Endodermal cell (in vitro differentiated cells): ENCODE measurements at regions not wholly inside any gene's neighbourhood (a gene's known extent, or its start where the extent isn't known, plus 50 kb on each side); places are given as distances from the start of the nearest gene placed in this dataset.

Experiments
- DNase-seq: peaks from one replicate; pipeline ENCODE4 v3.0.0-alpha.2; 2017
- H3K27ac ChIP-seq: 2 replicates; pipeline ENCODE4 v1.5.1; 2013; ENCODE audit warnings: mild to moderate bottlenecking, low read depth, low read length, moderate library complexity
- H3K27me3 ChIP-seq: 2 replicates; pipeline ENCODE4 v1.6.1; 2013; ENCODE audit warnings: mild to moderate bottlenecking, low read length, moderate library complexity; ENCODE audit not compliant: insufficient read depth, control insufficient read depth, poor library complexity, severe bottlenecking
- H3K36me3 ChIP-seq: 2 replicates; pipeline ENCODE4 v1.7.0; 2013; ENCODE audit warnings: mild to moderate bottlenecking, low read length, moderate library complexity; ENCODE audit not compliant: control insufficient read depth, insufficient read depth
- H3K4me1 ChIP-seq: one replicate; pipeline ENCODE4 v1.7.0; 2013; ENCODE audit warnings: low read length; ENCODE audit not compliant: control insufficient read depth, insufficient read depth
- H3K4me3 ChIP-seq: 2 replicates; pipeline ENCODE4 v1.5.1; 2013; ENCODE audit warnings: mild to moderate bottlenecking, low read length, moderate library complexity
- H3K9ac ChIP-seq: 2 replicates; pipeline ENCODE4 v1.6.1; 2013; ENCODE audit warnings: mild to moderate bottlenecking, low read length, moderate library complexity; ENCODE audit not compliant: poor library complexity, severe bottlenecking; ENCODE audit errors: extremely low read depth
- H3K9me3 ChIP-seq: 2 replicates; pipeline ENCODE4 v1.6.1; 2013; ENCODE audit warnings: mild to moderate bottlenecking, low read length, moderate library complexity; ENCODE audit not compliant: control insufficient read depth
- H3K27ac Mint-ChIP-seq: 2 replicates; pipeline ENCODE4 v1.8.0; 2020; ENCODE audit warnings: mixed read lengths
- H3K27me3 Mint-ChIP-seq: 2 replicates; pipeline ENCODE4 v1.8.0; 2021; ENCODE audit warnings: mild to moderate bottlenecking, mixed read lengths; ENCODE audit not compliant: insufficient read depth
- H3K36me3 Mint-ChIP-seq: 2 replicates; pipeline ENCODE4 v1.8.0; 2020; ENCODE audit warnings: low read depth, mixed read lengths
- H3K4me1 Mint-ChIP-seq: 2 replicates; pipeline ENCODE4 v1.8.0; 2020; ENCODE audit warnings: mixed read lengths
- H3K4me3 Mint-ChIP-seq: 2 replicates; pipeline ENCODE4 v1.8.0; 2020; ENCODE audit warnings: mild to moderate bottlenecking, moderate library complexity, mixed read lengths
- H3K9me3 Mint-ChIP-seq: 2 replicates; pipeline ENCODE4 v1.8.0; 2020; ENCODE audit warnings: mild to moderate bottlenecking, mixed read lengths
- CTCF ChIP-seq: fragments of 200-600 bp; sonication (generic); conservative IDR thresholded peaks from 2 replicates; pipeline ENCODE4 v1.5.0; 2021; ENCODE audit warnings: antibody characterized with exemption, mild to moderate bottlenecking
- WGBS, 2 experiments: methylation state at CpG; one replicate each; pipeline versions ENCODE4 v1.1.5 to v1.1.7; 2013; ENCODE audit warnings: missing lambda C conversion rate in 2 of 2, mixed read lengths in 1 of 2; ENCODE audit not compliant: insufficient coverage in 1 of 2, insufficient read length in 1 of 2; 5-methylcytosine and 5-hydroxymethylcytosine counted together

DNA sequence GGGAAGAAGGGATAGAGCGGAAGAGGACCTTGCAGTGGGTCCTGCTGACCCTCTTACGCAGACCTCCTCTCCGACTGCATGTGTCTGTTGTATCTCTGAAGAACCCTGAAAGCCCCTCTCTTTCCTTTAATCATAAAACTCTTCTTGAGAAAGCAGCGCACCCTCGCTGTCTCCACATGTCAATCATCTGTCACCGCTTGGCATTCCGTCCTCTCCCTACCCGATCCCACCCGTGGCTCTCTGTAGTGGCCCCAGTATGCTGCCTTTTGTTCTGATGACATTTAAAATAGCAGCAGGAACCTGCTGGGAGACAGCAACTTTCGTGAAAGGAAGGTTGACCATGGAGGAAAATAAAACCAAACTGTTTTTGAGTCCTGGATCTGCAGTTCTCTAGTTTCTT, 582.9 kb upstream of the SALL3 start:
- H3K27me3 Mint-ChIP-seq: peaks cover 2% of the 10 kb centered on the region
- H3K4me1 Mint-ChIP-seq: no peaks in the 10 kb centered on the region
- no peak overlapping the region for H3K9ac ChIP-seq
- no peaks in the 10 kb centered on the region for H3K36me3 Mint-ChIP-seq
- DNase-seq: no peak
- no peaks in the 10 kb centered on the region for H3K9me3 ChIP-seq
- no peak for TF ChIP-seq CTCF
- no peak overlapping the region for H3K4me3 Mint-ChIP-seq
- H3K36me3 ChIP-seq: no peaks in the 10 kb centered on the region
- no peak overlapping the region for H3K4me3 ChIP-seq
- peaks cover 4% of the 10 kb centered on the region for H3K9me3 Mint-ChIP-seq
- WGBS, 2 experiments: 76 to 87% methylated on average over 6 to 10 of the region's 10 CpGs
- H3K4me1 ChIP-seq: no peaks in the 10 kb centered on the region
- no peak overlapping the region for H3K27ac ChIP-seq
- no peak overlapping the region for H3K27ac Mint-ChIP-seq
- H3K27me3 ChIP-seq: no peaks in the 10 kb centered on the region

DNA sequence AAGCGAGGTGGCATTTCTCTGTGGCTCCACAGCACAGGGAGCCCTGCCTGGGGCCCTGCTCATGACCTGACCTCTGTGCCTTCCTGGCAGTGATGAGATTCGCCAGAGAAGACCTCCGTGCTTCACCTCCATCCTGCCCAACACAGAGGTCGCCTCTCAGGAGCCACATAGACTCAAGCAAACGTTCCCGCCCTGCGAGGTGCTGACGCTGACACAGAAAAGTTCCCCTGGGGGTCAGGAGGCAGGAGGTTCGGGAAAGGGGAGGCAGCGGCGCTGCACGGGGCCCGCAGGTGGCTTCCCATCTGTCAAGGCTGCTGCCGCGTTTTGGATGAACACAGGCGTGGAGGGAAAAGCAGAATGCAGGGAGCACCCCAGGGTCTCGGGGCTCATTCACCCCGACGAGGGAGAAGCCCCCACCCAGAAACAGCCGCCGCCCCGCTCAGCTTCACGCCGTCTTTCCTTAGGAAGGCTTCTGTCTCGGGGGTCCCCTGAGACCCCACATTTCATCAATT, 579.6 kb upstream of the SALL3 start:
- Histone ChIP-seq H3K36me3 (no peaks in the 10 kb centered on the region), H3K27ac (no peak overlapping the region), H3K4me3 (no peak overlapping the region), H3K4me1 (no peaks in the 10 kb centered on the region), H3K9ac (no peak overlapping the region), H3K27me3 (no peaks in the 10 kb centered on the region), H3K9me3 (no peaks in the 10 kb centered on the region)
- H3K27ac Mint-ChIP-seq: no peak overlapping the region
- TF ChIP-seq CTCF: no peak
- WGBS, 2 experiments: 92 to 94% methylated on average over 12 to 25 of the region's 25 CpGs
- no peaks in the 10 kb centered on the region for H3K36me3 Mint-ChIP-seq
- peaks cover 4% of the 10 kb centered on the region for H3K9me3 Mint-ChIP-seq
- DNase-seq: no peak
- no peak overlapping the region for H3K4me3 Mint-ChIP-seq
- H3K4me1 Mint-ChIP-seq: no peaks in the 10 kb centered on the region
- peaks cover 2% of the 10 kb centered on the region for H3K27me3 Mint-ChIP-seq

- TF ChIP-seq CTCF: no peak
- peaks cover 2% of the 10 kb centered on the region for H3K9me3 Mint-ChIP-seq
These were observed 577.2 kb upstream of the SALL3 start for GRCh38 chr18:78402440-78402839.

More at GRCh38 chr18:78402440-78402839, 577.2 kb upstream of the SALL3 start:
- no peaks in the 10 kb centered on the region for H3K36me3 ChIP-seq
- H3K27me3 Mint-ChIP-seq: no peaks in the 10 kb centered on the region
- H3K27ac Mint-ChIP-seq: no peak overlapping the region
- no peaks in the 10 kb centered on the region for H3K4me1 ChIP-seq
- H3K27me3 ChIP-seq: no peaks in the 10 kb centered on the region
- H3K27ac ChIP-seq: no peak overlapping the region
- no peaks in the 10 kb centered on the region for H3K4me1 Mint-ChIP-seq
- H3K9ac ChIP-seq: no peak overlapping the region
- no peaks in the 10 kb centered on the region for H3K9me3 ChIP-seq
- H3K4me3 ChIP-seq: no peak overlapping the region
- WGBS, 2 experiments: 87 to 95% methylated on average over 5 to 7 of the region's 7 CpGs
- DNase-seq: no peak
- no peaks in the 10 kb centered on the region for H3K36me3 Mint-ChIP-seq
- no peak overlapping the region for H3K4me3 Mint-ChIP-seq
